ENCODE measurements at regions not wholly inside any gene's neighbourhood (a gene's known extent, or its start where the extent isn't known, plus 50 kb on each side); places are given as distances from the start of the nearest gene placed in this dataset.

DNA sequence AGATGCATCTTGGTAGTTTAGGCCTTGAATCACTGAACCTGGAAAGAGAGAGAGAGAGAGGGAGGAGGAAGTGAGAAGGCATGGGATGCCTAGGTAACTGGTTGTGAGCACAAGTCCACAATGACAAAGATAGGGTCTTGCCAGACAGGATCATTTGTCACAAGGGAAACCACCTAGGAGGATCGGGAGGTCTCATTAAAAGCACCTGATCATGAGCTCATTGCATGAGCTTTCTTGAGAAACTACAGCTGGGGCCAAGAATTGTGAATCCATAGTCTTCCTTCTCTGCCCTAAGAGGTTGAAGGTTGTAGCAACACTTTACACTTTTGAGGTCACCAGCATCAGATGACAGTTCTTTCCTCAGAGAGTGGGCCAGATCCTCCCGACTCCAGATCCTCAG, 195.7 kb downstream of the CD83 start (continued):
- no peak for TF ChIP-seq ZSCAN29 (IDR thresholded peaks at IDR 0.05)
- TF ChIP-seq, protein P1, sequence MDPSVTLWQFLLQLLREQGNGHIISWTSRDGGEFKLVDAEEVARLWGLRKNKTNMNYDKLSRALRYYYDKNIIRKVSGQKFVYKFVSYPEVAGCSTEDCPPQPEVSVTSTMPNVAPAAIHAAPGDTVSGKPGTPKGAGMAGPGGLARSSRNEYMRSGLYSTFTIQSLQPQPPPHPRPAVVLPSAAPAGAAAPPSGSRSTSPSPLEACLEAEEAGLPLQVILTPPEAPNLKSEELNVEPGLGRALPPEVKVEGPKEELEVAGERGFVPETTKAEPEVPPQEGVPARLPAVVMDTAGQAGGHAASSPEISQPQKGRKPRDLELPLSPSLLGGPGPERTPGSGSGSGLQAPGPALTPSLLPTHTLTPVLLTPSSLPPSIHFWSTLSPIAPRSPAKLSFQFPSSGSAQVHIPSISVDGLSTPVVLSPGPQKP (IDR thresholded peaks at IDR 0.05; ENCODE audit: low read depth, low read length) = no peak
- no peak for TF ChIP-seq BACH1 (IDR thresholded peaks at IDR 0.05; ENCODE audit: borderline replicate concordance)
- TF ChIP-seq, protein P2, sequence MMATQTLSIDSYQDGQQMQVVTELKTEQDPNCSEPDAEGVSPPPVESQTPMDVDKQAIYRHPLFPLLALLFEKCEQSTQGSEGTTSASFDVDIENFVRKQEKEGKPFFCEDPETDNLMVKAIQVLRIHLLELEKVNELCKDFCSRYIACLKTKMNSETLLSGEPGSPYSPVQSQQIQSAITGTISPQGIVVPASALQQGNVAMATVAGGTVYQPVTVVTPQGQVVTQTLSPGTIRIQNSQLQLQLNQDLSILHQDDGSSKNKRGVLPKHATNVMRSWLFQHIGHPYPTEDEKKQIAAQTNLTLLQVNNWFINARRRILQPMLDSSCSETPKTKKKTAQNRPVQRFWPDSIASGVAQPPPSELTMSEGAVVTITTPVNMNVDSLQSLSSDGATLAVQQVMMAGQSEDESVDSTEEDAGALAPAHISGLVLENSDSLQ (IDR thresholded peaks at IDR 0.05) = no peak
- TF ChIP-seq, protein P3, sequence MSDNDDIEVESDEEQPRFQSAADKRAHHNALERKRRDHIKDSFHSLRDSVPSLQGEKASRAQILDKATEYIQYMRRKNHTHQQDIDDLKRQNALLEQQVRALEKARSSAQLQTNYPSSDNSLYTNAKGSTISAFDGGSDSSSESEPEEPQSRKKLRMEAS (IDR thresholded peaks at IDR 0.05; ENCODE audit: low read depth, low read length) = no peak
- no peak for TF ChIP-seq RFX5 (IDR thresholded peaks at IDR 0.05; ENCODE audit: low read depth, low read length)
- no peak for TF ChIP-seq NFYA (IDR thresholded peaks at IDR 0.05; ENCODE audit: borderline replicate concordance, low read depth, low read length)
- no peak for TF ChIP-seq CHD2 (IDR thresholded peaks at IDR 0.05; ENCODE audit: borderline replicate concordance, low read depth, low read length)
- 0 out of 2 replicates have a peak, but pooled peaks have one; percentile 55 for TF ChIP-seq TCF12 (IDR thresholded peaks at IDR 0.05; ENCODE audit: low read depth, low read length)
- no peak for TF ChIP-seq RCOR1 (conservative IDR thresholded peaks at IDR 0.05; ENCODE audit: low read depth, low read length)
- no peak for TF ChIP-seq SUZ12 (IDR thresholded peaks at IDR 0.05; ENCODE audit: unreplicated experiment)
- TF ChIP-seq MYC (IDR thresholded peaks at IDR 0.05; ENCODE audit: insufficient read depth, insufficient read length, insufficient replicate concordance, low read length, severe bottlenecking) = no peak
- TF ChIP-seq TBL1XR1 (IDR thresholded peaks at IDR 0.05; ENCODE audit: low read depth, low read length) = no peak
- no peak for TF ChIP-seq RAD21 (IDR thresholded peaks at IDR 0.05; ENCODE audit: insufficient read depth, low read depth, low read length)
- no peak for TF ChIP-seq POLR2AphosphoS5 (IDR thresholded peaks at IDR 0.05; ENCODE audit: low read length)
- TF ChIP-seq MTA2 (IDR thresholded peaks at IDR 0.05; ENCODE audit: low read depth) = peak; percentile 65; the same call in 1 of the 2 replicates
- TF ChIP-seq EED (IDR thresholded peaks at IDR 0.05; ENCODE audit: low read depth) = peak; percentile 93
- TF ChIP-seq BCL11A (IDR thresholded peaks at IDR 0.05; ENCODE audit: low read depth, low read length) = peak; percentile 75; the same call in 1 of the 2 replicates
- TF ChIP-seq YBX1 (IDR thresholded peaks at IDR 0.05) = no peak
- no peak for TF ChIP-seq CREB1 (IDR thresholded peaks at IDR 0.05; ENCODE audit: low read depth)
- no peak for TF ChIP-seq JUND (IDR thresholded peaks at IDR 0.05; ENCODE audit: low read depth, low read length)
- no peak for TF ChIP-seq MEF2B (IDR thresholded peaks at IDR 0.05; ENCODE audit: partially characterized antibody, poor library complexity, severe bottlenecking)
- no peak for TF ChIP-seq RB1 (IDR thresholded peaks at IDR 0.05; ENCODE audit: borderline replicate concordance)
- TF ChIP-seq, protein P4, sequence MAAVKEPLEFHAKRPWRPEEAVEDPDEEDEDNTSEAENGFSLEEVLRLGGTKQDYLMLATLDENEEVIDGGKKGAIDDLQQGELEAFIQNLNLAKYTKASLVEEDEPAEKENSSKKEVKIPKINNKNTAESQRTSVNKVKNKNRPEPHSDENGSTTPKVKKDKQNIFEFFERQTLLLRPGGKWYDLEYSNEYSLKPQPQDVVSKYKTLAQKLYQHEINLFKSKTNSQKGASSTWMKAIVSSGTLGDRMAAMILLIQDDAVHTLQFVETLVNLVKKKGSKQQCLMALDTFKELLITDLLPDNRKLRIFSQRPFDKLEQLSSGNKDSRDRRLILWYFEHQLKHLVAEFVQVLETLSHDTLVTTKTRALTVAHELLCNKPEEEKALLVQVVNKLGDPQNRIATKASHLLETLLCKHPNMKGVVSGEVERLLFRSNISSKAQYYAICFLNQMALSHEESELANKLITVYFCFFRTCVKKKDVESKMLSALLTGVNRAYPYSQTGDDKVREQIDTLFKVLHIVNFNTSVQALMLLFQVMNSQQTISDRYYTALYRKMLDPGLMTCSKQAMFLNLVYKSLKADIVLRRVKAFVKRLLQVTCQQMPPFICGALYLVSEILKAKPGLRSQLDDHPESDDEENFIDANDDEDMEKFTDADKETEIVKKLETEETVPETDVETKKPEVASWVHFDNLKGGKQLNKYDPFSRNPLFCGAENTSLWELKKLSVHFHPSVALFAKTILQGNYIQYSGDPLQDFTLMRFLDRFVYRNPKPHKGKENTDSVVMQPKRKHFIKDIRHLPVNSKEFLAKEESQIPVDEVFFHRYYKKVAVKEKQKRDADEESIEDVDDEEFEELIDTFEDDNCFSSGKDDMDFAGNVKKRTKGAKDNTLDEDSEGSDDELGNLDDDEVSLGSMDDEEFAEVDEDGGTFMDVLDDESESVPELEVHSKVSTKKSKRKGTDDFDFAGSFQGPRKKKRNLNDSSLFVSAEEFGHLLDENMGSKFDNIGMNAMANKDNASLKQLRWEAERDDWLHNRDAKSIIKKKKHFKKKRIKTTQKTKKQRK (IDR thresholded peaks at IDR 0.05; ENCODE audit: low read depth, low read length) = no peak
- TF ChIP-seq RELA (IDR thresholded peaks at IDR 0.05; ENCODE audit: borderline replicate concordance, partially characterized antibody) = no peak
- TF ChIP-seq SP1 (IDR thresholded peaks at IDR 0.05; ENCODE audit: low read depth, low read length) = no peak
- no peak for TF ChIP-seq KDM1A (IDR thresholded peaks at IDR 0.05; ENCODE audit: borderline replicate concordance)
- peak; percentile 30; the same call in 1 of the 2 replicates for TF ChIP-seq CREM (IDR thresholded peaks at IDR 0.05; ENCODE audit: low read depth)
- no peak for TF ChIP-seq MEF2A (IDR thresholded peaks at IDR 0.05; ENCODE audit: insufficient read depth, low read depth, low read length)
- TF ChIP-seq ZZZ3 (IDR thresholded peaks at IDR 0.05; ENCODE audit: control insufficient read depth, insufficient read length, low read depth) = no peak

All from GM12878 (cell line).